ENCODE measurements at regions not wholly inside any gene's neighbourhood (a gene's known extent, or its start where the extent isn't known, plus 50 kb on each side); places are given as distances from the start of the nearest gene placed in this dataset.

DNA sequence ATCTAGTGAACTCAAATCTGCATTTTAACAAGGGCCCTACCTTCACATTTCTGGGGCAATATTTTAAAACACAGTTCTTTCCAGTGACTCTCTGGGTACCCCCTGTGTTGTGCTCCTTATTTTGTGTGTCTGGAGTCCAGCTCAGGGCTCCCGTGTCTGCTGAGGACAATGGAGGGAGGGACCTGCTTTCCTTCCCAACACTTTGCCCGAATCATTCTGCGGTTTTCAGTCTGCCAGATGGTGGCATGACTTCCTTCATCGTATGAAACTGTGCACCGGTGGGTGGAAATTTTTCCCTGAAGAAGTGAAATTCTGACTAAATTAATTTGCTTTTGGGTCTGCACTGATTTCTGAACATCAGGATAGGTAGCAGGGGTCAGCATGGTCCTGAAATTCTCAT is 153.6 kb upstream of the CD180 start:
- TF ChIP-seq SMC3 (IDR thresholded peaks at IDR 0.05) (no peak), USF2 (IDR thresholded peaks at IDR 0.05) (no peak), KDM5A (IDR thresholded peaks at IDR 0.05) (no peak), PBX3 (IDR thresholded peaks at IDR 0.05) (no peak), ZSCAN20 (CRISPR knock-in tag; IDR thresholded peaks at IDR 0.05) (no peak), EHF (CRISPR knock-in tag; IDR thresholded peaks at IDR 0.05) (no peak)
- TF ChIP-seq, protein P1, sequence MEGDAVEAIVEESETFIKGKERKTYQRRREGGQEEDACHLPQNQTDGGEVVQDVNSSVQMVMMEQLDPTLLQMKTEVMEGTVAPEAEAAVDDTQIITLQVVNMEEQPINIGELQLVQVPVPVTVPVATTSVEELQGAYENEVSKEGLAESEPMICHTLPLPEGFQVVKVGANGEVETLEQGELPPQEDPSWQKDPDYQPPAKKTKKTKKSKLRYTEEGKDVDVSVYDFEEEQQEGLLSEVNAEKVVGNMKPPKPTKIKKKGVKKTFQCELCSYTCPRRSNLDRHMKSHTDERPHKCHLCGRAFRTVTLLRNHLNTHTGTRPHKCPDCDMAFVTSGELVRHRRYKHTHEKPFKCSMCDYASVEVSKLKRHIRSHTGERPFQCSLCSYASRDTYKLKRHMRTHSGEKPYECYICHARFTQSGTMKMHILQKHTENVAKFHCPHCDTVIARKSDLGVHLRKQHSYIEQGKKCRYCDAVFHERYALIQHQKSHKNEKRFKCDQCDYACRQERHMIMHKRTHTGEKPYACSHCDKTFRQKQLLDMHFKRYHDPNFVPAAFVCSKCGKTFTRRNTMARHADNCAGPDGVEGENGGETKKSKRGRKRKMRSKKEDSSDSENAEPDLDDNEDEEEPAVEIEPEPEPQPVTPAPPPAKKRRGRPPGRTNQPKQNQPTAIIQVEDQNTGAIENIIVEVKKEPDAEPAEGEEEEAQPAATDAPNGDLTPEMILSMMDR (IDR thresholded peaks at IDR 0.05), result no peak
